Peyer's patch (tissue), 4 donors: ENCODE measurements at regions not wholly inside any gene's neighbourhood (a gene's known extent, or its start where the extent isn't known, plus 50 kb on each side); places are given as distances from the start of the nearest gene placed in this dataset.
"Not testable (repeated sequence)": the region's sequence is repeated elsewhere in the genome, so short reads cannot be mapped to it uniquely, and the experiment has no call there.

Experiments
- POLR2A ChIP-seq, 2 donors: fragments of 450-650 bp; IDR thresholded peaks; one replicate each; pipeline ENCODE4 v1.5.1; 2017; ENCODE audit warnings: antibody characterized with exemption in 2 of 2, mild to moderate bottlenecking in 2 of 2, moderate library complexity in 2 of 2
- TF ChIP-seq, protein P1 (sequence below), 6 experiments: fragments of 450-650 bp in 4 of 6; fragments of 200-600 bp in 2 of 6; sonication (generic) in 1 of 6; IDR thresholded peaks; one replicate each; pipeline ENCODE4 v1.5.1; 2017 to 2019; ENCODE audit warnings: antibody characterized with exemption in 6 of 6, mild to moderate bottlenecking in 3 of 6, moderate library complexity in 1 of 6

DNA sequence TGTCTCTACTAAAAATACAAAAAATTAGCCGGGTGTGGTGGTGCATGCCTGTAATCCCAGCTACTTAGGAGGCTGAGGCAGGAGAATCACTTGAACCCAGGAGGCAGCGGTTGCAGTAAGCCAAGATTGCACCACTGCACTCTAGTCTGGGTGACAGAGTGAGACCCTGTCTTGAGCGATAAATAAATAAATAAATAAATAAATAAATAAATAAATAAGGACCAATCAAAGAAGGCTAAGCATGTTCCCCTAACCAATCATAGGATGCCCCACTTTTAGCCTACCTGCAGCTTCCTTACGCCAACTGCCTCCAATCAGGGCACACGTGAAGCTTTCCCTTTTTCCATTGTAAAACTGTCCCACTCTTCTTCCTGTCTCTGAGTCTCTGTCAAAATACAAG lies 74.2 kb upstream of the ELAC2 start:
- TF ChIP-seq POLR2A (IDR thresholded peaks at IDR 0.05), result not testable (repeated sequence)
- TF ChIP-seq, protein P1, sequence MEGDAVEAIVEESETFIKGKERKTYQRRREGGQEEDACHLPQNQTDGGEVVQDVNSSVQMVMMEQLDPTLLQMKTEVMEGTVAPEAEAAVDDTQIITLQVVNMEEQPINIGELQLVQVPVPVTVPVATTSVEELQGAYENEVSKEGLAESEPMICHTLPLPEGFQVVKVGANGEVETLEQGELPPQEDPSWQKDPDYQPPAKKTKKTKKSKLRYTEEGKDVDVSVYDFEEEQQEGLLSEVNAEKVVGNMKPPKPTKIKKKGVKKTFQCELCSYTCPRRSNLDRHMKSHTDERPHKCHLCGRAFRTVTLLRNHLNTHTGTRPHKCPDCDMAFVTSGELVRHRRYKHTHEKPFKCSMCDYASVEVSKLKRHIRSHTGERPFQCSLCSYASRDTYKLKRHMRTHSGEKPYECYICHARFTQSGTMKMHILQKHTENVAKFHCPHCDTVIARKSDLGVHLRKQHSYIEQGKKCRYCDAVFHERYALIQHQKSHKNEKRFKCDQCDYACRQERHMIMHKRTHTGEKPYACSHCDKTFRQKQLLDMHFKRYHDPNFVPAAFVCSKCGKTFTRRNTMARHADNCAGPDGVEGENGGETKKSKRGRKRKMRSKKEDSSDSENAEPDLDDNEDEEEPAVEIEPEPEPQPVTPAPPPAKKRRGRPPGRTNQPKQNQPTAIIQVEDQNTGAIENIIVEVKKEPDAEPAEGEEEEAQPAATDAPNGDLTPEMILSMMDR (IDR thresholded peaks at IDR 0.05), result not testable (repeated sequence)
